NCI-H2171 treated with DMSO at 0.1 percent for 48 hours (cell line): ENCODE measurements at regions not wholly inside any gene's neighbourhood (a gene's known extent, or its start where the extent isn't known, plus 50 kb on each side); places are given as distances from the start of the nearest gene placed in this dataset.

Experiments
- DNase-seq: peaks from one replicate; lab custom pipeline; 2025; lab: John Stamatoyannopoulos, UW

DNA sequence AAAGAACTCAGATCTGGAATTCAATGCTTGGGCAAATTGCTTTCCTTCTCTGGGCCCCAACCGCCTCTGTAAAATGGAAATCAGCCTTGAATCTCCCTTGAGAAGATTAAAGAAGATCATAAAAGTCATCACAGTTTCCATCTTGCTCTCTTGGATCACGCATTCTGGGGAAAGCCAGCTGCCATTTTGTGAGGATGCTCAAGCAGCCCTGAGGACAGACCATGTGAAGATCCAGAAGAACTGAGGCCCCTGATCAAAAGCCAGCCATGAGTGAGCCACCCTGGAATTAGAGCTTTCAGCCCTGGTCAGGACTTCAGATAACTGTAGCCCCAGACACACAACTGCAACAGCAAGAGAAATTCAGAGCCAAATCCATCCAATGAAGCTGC is 229.3 kb downstream of the MN1 start:
- DNase-seq: no peak

DNA sequence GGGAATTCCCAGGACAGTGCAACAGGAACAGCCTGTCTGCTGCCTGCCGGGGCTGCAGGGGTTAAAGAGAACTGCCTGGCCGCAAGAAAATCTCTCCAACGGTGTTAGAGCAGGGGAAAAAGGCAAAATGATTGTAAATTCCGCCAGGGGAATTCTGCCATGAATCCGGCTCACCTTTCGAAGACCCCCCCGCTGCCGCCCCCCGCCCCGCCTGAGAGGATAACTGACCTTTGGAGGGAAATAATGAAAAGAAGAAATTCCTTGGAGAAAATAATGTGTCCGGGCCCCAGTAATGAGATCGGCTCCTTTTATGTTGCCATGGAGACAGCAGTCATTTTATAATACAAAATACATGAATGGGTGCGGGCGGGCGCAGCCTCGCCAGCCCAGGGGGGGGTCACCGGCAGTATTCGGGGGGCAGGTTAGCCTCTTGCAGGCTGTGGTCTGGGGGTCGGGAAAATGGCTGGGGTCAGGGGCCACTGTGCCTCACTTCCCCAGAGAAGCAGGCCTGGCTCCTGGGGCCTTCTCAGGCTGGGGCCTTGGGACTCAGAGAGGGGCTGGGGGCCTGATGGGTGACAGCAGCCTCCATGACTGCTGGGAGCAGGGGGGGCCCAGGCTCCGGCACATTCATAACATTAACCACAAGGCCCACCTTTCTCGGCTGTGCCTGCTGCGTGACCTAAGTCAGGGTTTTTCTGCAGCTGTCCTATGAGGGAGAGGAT is 228.1 kb downstream of the MN1 start:
- no peak for DNase-seq

DNA sequence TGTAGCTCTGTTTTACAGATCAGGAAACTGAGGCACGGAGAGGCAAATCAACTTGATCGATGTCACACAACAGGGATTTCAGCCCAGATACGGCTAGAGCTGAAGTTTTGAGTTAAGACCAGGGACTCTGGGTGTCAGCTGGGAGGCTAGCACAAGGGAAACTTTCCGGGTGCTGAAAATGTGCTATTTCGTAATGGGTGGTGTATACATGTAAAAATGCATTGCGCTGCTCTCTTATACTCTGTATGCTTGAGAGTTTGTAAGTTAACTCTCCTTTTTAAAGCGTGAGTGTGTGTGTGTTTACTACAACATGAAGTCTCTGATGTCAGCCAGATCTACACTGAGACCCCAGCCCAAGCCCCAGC is 227.6 kb downstream of the MN1 start:
- no peak for DNase-seq

DNA sequence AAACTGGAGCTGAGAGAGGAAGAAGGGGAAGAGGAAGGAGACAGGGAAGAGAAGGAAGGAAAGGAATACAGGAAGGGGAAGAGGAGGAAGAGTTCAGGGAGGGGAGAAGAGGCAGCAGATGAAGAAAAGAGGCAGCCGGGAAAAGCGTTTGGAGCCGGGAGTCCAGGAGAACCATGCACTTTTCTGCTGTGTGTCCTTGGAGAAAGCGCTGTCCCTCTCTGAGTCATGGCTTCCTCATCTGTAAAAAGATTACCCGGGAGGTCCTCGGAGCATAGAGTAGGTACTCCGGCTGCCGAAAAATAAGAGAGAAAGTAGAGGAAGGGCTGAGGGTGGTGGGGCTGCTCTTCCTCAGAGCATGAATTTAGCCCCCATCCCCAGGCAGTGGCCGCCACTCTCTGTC is 226.9 kb downstream of the MN1 start:
- DNase-seq: no peak

DNA sequence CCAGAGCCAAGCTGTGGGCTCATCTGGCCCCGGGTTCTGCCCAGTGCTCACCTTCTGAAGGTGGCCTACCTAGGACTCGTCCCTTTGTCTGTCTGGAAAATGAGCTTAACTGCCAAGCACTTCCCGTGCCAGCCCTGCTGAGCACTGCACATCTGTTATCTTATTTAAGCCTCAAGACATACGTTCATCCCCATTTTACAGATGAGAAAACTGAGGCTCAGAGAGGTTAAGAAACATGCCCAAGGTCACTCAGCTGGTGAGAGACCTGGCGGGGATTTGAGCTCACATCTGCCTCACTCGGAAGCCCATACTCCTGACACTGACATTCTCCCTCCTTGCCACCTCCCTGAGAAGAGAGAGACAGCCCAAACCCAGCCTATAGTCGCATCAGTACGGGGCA is 226.2 kb downstream of the MN1 start:
- DNase-seq: no peak

DNA sequence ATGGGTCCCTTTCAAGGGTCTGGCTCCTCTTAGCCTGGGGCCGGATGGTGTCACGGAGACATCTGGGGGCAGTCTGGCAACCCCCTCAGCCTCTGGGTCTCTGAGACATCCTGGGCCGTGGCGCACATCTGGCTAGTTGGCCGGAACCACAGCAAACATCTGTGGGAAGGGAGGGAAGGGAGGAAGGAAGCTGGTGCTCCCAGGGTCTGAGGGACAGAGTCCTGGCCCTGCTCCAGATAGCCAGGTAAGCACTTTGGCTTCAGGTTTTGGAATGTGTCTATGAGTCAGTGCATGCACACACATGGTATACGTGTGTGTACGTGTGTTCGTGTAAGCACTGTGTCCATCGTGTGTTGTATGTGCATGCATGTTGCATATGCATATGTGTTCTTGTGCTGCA is 225.1 kb downstream of the MN1 start:
- no peak for DNase-seq

DNA sequence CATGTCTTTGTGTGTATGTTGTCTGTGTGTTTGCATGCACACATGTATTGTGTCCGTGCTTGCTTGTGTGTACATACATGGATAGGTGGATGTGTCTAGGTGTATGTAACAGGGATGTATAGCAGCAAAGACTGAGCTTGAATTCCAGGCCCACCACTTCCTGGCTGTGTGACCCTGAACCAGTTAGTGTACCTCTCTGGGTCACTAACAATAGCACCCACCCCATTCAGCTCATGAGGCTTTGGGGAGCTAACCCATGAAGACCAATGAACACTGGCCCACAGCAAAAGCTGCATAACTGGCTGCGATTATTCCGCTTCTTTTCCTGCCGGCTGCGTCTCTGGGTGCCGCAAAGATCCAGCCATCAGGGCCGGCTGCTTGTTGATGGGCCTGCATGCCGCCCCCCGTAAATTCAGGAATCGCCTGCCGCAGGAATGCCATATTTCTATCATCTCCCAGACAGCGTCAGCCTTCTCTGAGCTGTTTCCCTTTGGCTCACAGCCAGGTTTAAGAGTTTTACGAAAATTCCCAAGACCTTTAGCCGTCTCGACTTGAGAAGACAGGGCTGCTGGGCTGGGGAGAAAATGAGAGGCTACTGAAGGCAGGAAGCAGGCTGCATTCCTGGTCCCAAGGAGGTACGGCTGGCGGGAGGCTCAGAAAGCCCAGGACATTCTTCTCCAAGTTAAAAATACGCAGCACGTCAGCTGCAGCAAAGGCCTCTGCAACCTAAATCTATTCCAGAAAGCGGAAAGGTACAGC is 224.6 kb downstream of the MN1 start:
- no peak for DNase-seq

DNA sequence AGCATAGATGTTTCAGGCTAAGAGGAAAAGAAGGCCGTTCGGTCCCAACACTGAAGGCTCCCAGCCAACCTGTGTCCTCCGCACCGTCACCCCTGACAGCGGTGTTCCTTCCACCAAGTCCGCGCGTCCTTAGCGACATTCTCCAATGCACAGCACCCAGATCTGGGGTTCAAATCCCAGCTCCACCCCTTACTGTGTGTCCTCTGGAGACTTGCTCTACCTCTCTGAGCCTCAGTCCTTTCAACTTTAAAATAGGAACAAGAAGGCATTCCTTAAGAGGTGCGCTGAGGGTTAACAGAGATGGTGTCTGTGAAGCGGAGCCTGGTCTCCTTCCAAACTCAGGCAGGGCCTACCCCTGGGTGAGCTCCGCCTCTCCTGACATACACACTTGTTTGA is 224.0 kb downstream of the MN1 start:
- DNase-seq: no peak

DNA sequence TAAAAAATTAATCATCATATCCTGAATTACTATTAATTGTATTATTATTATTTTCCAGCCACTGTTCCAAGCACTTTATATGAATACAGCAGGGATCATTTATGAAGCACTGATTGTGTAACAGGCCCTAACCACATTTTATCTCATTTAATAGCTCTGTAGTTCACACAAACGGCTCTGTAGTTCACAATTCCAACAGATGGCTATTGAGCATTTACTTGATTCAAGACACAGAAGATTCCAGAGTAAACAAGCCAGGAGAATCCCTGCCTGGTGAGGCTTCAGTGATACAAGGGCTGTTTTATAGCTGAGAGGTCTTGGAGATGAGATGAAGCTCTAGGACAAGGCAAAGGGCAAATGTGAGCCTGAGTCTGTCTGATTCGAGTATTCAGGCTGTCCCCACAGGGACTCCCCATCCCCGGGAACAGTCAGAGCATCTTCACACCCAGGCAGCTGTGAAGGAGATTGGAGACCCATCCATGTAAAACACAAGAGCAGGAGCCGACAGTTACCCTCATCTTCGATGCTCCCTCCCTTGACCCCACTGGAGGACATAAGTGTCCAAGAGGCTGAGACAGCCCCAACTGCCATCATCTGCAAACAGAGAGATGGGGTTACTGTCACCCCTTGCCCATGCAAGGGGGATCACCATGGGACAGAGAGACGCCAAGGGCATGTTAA is 222.5 kb downstream of the MN1 start:
- no peak for DNase-seq

DNA sequence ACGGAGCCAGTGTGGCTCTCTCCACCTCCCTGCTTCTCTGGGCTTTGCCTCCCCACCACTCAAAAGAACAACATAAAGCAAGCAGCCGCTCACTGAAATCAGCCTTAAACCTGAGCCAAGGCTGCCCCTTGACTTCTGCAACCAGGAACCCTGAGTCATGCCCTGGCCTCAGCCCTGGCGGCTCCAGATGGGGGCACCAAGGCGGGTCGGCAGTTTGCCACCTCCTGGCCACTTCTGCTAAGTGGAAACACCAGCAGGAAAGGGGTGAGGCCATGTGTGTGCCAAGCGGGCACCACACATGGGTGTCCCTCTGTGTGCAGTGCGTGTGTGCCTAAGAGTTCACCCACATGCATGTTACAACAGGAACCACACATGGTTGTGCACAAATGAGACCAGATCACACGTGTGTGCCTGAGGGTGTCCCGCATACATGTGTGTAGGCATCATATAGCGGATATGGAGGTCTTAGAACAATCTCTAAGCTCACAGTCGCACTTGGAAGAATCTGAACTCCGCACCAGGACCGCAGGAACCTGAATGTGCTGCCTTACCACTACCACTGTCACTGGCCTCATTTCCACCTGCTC is 221.2 kb downstream of the MN1 start:
- DNase-seq: no peak

DNA sequence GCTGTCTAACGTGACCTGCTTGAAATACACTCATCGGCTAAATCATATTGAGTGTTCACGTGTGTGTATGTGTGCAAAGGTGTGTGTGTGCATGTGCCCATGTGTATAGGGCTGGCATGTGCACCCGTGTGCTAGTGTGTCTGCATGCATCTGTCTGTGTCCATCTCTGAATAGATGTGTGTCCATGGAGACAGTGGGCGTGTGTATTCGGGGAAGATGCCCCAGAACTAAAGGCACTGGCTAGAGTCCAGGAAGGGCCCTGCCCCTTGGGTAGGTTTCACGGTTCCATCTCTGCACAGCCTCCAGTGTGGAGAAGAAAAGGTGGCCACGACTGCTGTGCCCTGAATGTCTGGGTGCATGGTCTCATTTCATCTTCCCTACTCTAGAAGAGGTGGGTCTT is 220.3 kb downstream of the MN1 start:
- DNase-seq: no peak

DNA sequence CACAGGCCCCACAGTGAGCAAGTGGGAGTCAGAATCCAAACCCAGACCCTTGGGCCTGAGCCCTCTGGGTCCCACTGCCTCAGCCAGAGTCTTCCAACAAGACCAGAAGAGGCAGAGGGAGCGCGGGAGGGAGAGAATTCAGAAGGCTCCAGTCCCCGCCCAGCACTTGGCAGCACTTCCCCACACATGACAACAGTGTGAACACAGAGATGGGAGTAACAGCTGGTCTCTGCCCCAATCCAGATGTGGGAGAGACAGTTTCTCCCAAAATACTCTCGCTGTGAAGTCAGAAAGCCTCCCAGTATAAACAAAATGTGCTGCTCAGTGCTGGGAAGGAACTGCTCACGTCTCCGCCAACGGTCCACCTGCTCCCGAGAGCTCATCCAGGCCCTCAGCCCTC is 219.9 kb downstream of the MN1 start:
- DNase-seq: no peak

DNA sequence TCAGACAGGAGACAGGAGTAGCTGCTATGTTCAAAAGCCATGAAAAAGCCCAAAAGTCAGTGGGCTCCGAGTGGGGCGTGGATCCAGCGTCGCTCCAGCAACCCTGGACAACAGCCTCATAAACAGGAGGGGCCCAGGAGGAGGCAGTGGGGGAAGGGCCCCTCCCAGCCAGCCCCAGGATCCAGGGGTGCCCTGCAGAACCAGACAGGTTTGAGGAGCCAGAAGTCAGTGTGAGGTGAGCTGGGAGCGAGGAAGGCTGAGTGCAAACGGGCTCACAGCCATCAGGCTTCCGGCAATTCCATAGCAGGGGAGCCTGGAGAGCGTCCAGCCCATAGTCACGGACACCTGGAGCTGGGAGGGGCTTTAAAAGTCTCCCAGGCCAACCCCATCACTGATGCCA is 217.7 kb downstream of the MN1 start:
- no peak for DNase-seq

DNA sequence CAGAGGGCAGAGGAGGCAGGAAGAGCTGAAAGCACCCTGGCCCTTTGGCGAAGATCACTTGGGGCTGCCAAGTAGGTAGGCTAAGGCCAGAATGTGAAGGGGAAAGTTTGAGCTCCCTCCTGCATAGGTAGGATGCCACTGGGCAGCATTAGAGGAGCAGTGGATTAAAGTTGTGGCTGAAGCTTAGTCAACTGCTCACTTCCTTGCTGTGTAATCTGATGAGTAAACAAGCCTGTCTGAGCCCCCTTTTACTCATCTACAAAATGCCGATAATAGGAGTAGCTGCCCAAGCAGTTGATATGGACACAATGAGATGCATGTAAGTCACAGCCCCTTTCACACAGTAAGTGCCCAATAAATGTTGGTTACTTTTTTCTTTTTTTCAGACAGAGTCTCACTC is 216.4 kb downstream of the MN1 start:
- no peak for DNase-seq

DNA sequence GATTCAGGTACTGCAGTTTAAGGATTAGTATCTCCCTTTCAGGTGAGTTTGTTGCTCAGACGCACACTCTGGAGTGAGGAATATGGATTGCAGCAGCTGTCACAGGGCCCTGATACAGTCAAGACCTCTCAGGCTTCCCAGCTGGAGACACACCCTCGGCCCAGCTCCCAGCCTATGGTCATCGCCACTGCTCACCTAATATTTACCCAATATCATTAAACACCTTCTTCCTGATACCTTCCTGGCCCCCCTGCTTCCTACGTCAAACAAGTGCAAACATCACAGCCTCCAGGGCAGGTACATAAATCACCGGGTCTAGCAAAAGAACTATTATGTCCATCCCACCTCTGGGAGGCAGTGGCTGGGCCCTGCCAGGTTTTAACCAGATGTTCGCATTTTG is 213.3 kb downstream of the MN1 start:
- DNase-seq: no peak

DNA sequence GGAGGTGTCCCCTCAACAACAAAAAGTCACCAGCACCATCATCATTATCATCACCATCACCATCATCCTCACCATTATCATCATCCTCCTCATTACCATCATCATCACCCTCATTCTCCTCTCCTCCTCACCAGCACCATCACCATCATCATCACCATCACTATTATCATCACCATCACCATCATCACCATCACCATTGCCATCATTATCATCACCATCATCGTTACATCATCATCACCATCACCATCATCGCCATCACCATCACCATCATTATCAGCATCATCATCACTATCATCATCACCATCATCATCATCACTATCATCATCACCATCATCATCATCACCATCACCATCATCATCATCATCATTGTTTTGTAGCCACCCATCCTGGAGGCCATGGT is 212.6 kb downstream of the MN1 start:
- no peak for DNase-seq

DNA sequence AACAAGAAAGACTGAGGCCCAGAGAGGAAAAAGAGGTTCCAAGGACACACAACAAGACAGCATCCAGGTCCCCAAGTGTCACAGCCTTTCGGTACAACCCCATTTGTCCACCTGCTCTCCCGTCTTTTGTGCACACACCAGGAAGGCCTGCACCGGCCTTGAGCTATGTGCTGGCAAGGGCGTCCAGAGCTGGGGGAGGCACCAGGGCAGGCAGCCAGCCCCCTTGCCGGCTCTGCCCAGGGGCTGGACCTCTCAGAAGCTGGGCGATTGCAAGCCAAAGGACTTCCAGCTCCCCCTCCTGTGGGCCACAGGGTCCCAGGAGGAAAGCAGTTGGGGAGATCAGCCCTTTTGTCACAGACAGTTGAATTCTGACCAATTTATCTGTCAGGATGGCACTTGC is 210.5 kb downstream of the MN1 start:
- no peak for DNase-seq

DNA sequence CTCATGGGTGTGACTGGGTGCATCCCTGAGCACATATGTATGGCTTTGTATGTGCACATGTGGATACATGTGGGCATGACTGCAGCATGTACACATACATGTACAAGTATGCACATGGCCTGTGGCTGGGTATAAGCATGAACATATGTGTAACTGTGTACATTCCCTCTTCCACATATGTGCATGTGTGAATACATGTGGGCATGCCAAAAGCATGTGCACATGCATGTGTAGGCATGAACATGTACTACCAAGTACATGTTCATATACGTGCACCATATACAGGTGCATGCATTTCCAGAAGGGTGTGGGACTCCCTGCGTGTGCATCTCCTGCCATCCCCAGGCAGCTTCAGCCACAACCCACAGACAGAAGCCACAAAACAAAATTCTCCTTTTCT is 208.2 kb downstream of the MN1 start:
- DNase-seq: no peak

DNA sequence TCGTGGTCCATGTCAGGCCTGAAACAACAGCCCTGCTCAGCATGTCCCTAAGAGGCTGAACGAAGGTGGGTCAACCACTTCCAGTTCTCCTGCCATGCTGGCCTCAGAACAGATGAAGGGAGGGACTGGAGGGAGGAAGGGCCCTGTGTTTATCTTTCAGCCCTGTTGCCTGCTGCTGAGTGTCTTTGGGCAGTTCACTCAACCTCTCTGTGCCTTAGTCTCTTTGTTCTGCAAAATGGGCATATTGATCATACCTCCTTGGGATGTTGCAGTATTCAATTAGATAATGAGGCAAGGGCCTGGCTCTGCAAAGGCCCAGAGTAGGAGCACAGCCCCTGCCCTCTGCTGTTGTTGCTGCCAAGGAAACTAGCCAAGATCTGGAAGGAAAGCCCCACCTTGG is 207.5 kb downstream of the MN1 start:
- no peak for DNase-seq

DNA sequence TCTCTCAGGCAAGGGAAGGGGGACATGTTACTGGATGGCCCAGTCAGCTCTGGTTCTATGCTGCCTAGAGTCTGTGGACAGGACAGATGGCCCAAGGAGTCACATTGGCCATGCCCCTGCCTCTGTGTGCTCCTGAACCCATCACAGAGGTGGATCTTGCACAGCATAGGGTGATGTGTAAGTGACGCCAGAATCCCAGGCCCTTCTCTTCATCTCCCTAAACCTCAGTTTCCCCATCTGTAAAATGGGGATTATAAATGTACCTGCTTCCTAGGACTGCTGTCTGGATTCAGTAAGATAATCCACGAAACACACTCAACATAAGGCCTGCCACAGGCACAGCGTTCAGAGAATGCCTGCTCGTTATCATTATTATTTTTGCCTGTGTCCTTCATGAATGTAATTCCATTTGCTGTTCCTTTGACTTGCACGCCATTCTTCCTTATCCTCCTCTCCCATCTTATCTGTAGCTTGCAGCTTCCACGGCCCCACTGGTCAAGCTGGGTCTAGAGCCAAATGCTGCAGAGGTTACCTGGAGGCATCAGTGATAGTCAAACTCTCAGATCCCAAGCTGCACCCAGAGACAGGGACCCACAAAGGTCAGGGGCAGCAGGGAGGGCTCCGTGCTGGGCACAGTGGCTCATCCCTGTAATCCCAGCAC is 207.0 kb downstream of the MN1 start:
- no peak for DNase-seq

DNA sequence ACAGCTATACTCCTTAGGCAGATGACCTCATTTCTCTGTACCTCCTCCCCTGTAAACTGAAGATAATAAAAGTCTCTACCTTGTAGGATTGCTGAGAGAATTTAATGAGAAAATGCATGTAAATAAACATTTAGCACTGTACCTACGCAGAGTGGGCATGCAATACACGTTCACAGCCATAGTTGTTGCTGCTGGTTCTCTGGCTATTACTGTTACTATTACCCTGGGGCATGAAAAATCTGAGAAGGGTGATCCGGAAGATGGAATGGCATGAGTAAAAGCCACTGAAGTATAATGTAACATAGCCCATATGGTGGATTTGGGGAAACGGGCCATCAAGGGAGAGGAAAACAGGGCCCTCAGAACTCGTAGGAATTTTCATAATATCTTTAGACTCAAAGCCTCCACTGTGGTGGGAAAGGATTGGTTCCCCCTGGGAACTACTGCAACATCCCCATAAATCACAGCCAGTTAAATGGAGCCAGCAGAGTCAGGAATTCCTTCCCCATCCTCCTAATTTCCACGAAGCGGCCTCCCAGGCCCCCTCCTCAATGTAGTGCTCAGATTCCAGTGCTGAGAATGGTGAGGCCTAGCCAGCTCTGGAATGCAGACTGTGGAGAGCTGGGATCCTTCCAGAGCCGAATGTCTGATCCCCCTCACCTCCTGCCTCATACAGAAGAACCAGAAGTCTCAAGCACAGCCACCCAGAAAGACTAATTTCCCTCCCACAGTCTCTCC is 205.3 kb downstream of the MN1 start:
- DNase-seq: no peak
